K562 (cell line): ENCODE measurements at regions not wholly inside any gene's neighbourhood (a gene's known extent, or its start where the extent isn't known, plus 50 kb on each side); places are given as distances from the start of the nearest gene placed in this dataset.
A peak's percentile ranks its signal among the peaks of the same experiment; 100 is the strongest.

Experiments
- ATAC-seq: fragments of 200-7000 bp; cut with Tn5 transposase; 3 replicates; pipeline ENCODE4 v1.9.1; 2020; ENCODE audit warnings: moderate library complexity
- BruUV-seq: library from RNA; stranded (reverse); fragments of 400-500 nt; replicated peaks from 2 replicates; lab custom pipeline; 2021; lab: Mats Ljungman, UMichigan
- CTCF ChIA-PET: fragments of 300-600 bp; formaldehyde crosslinking; extraction: SDS; loops from one replicate; lab custom pipeline; 2021; ENCODE audit warnings: low intra/inter-chr PET ratio; lab: Yijun Ruan, JAX
- POLR2A ChIA-PET: fragments of 300-600, 350-650 bp; sonication (Branson Sonifier 250); formaldehyde crosslinking; extraction: SDS; loops from one replicate; lab custom pipeline; 2021; ENCODE audit warnings: antibody characterized with exemption, inconsistent platforms; lab: Yijun Ruan, JAX
- DNase-seq, 4 experiments: peaks; one replicate each; pipeline versions ENCODE4 v3.0.0 to v3.0.0-alpha.2; 2011 to 2018; ENCODE audit warnings: low spot score in 3 of 4, mixed read lengths in 3 of 4; ENCODE audit errors: extremely low read depth in 1 of 4
- FAIRE-seq: peaks from 2 replicates; lab custom pipeline; 2011; peaks lifted over from hg19 to GRCh38; lab: Jason Lieb, UNC
- H2AFZ ChIP-seq: 2 replicates; pipeline ENCODE4 v1.6.0; 2011; ENCODE audit warnings: low read depth, low read length, control low read depth, inconsistent platforms
- H3K27ac ChIP-seq: fragments of 200-600 bp; 3 replicates; pipeline ENCODE4 v1.8.0; 2011; ENCODE audit warnings: low read depth, mild to moderate bottlenecking, control low read depth, inconsistent platforms, low read length, moderate library complexity, mixed read lengths; ENCODE audit errors: extremely low read depth
- H3K27me3 ChIP-seq, 2 experiments: fragments of 300-600 bp in 1 of 2; 2 replicates in 1 of 2; 3 replicates in 1 of 2; pipeline versions ENCODE4 v1.6.0 to v1.8.0; 2011; ENCODE audit warnings: inconsistent platforms in 2 of 2, low read length in 2 of 2, mild to moderate bottlenecking in 1 of 2, mixed read lengths in 1 of 2, moderate library complexity in 1 of 2; ENCODE audit not compliant: control insufficient read depth in 2 of 2, insufficient read depth in 2 of 2
- H3K36me3 ChIP-seq: fragments of 300-600 bp; 3 replicates; pipeline ENCODE4 v1.8.0; 2011; ENCODE audit warnings: mild to moderate bottlenecking, low read length, inconsistent platforms; ENCODE audit not compliant: control insufficient read depth, insufficient read depth
- H3K4me1 ChIP-seq, 2 experiments: fragments of 200-600 bp in 1 of 2; replicated peaks in 1 of 2; 2 replicates in 1 of 2; 3 replicates in 1 of 2; pipeline versions ENCODE4 v1.5.1 to v1.8.0; 2011; ENCODE audit warnings: inconsistent platforms in 2 of 2, low read length in 2 of 2, mild to moderate bottlenecking in 1 of 2, mixed read lengths in 1 of 2, moderate library complexity in 1 of 2; ENCODE audit not compliant: control insufficient read depth in 2 of 2, insufficient read depth in 2 of 2
- H3K4me2 ChIP-seq: 2 replicates; pipeline ENCODE4 v1.6.1; 2011; ENCODE audit warnings: low read length, control low read depth, inconsistent platforms, mixed read lengths; ENCODE audit not compliant: insufficient read depth
- H3K4me3 ChIP-seq: fragments of 200-600 bp; sonication (generic), shearing (Covaris generic); 2 replicates; pipeline ENCODE4 v1.5.1; 2016; ENCODE audit warnings: control low read depth, inconsistent platforms
- H3K79me2 ChIP-seq: fragments of 200-600 bp; 3 replicates; pipeline ENCODE4 v1.8.0; 2011; ENCODE audit warnings: low read length, inconsistent platforms; ENCODE audit not compliant: control insufficient read depth, insufficient read depth
- H3K9ac ChIP-seq, 2 experiments: 2 replicates each; pipeline versions ENCODE4 v1.6.0 to v1.6.1; 2011; ENCODE audit warnings: low read depth in 2 of 2, low read length in 2 of 2, control low read depth in 1 of 2, inconsistent platforms in 1 of 2, mild to moderate bottlenecking in 1 of 2, mixed read lengths in 1 of 2; ENCODE audit not compliant: insufficient read depth in 1 of 2
- H3K9me1 ChIP-seq: one replicate; pipeline ENCODE4 v1.6.0; 2011; ENCODE audit warnings: inconsistent platforms, mild to moderate bottlenecking, low read length, moderate library complexity; ENCODE audit not compliant: control insufficient read depth, insufficient read depth
- H3K9me3 ChIP-seq: replicated peaks from 2 replicates; pipeline ENCODE4 v1.5.1; 2011; ENCODE audit warnings: low read depth, low read length, inconsistent platforms; ENCODE audit not compliant: control insufficient read depth, insufficient read depth
- H4K20me1 ChIP-seq: replicated peaks from 2 replicates; pipeline ENCODE4 v1.6.1; 2011; ENCODE audit warnings: low read length, inconsistent platforms, mixed read lengths; ENCODE audit not compliant: control insufficient read depth, insufficient read depth
- MEIS2 ChIP-seq: fragments of 450-650 bp; IDR thresholded peaks from 2 replicates; pipeline ENCODE4 v1.6.1; 2014; ENCODE audit warnings: mild to moderate bottlenecking; ENCODE audit not compliant: partially characterized antibody
- PBX2 ChIP-seq, 2 experiments: IDR thresholded peaks in 1 of 2; conservative IDR thresholded peaks in 1 of 2; 2 replicates each; pipeline ENCODE4 v1.6.1; 2016; ENCODE audit warnings: low read depth in 2 of 2, mild to moderate bottlenecking in 1 of 2, missing compliant biosample characterization in 1 of 2, missing genetic modification characterization in 1 of 2, moderate library complexity in 1 of 2
- PKNOX1 ChIP-seq: fragments of 450-650 bp; IDR thresholded peaks from 2 replicates; pipeline ENCODE4 v1.6.1; 2016
- RBM22 ChIP-seq: fragments of 200-400 bp; formaldehyde crosslinking; IDR thresholded peaks from 2 replicates; pipeline ENCODE4 v1.6.1; 2018; ENCODE audit warnings: low read length, low read depth; ENCODE audit not compliant: poor library complexity, severe bottlenecking
- SPI1 ChIP-seq: IDR thresholded peaks from 2 replicates; pipeline ENCODE4 v1.6.1; 2011; ENCODE audit warnings: low read depth, low read length, control low read depth, borderline replicate concordance
- WGBS: fragments of 100-300 bp; shearing (Covaris generic); methylation state at CpG from one replicate; pipeline ENCODE4 v1.1.6; 2016; ENCODE audit warnings: low coverage, mixed read lengths; ENCODE audit not compliant: insufficient coverage; ENCODE audit errors: missing lambda C conversion rate; 5-methylcytosine and 5-hydroxymethylcytosine counted together
- in situ Hi-C: fragments of 300-500 bp; cut with MboI; formaldehyde crosslinking; loops from 4 replicates; pipeline ENCODE4 v1.15.0; 2018; ENCODE audit warnings: inconsistent platforms, mixed read lengths
- intact Hi-C: fragments of 100-400 bp; cut with micrococcal nuclease; formaldehyde crosslinking; loops from 2 replicates; pipeline ENCODE4 v1.14.2; 2022

GRCh38 chr9:108113596-108113995 lies 624.0 kb upstream of the KLF4 start:
- Histone ChIP-seq H3K9me3 (no peaks in the 10 kb centered on the region), H3K4me2 (no peak overlapping the region), H3K9ac (no peak overlapping the region), H3K4me1 (peaks cover 0 to 31% of the 10 kb centered on the region in 2 experiments; a peak in 4 of 5 replicates), H2AFZ (peak overlapping the region; percentile 46; the same call in 1 of the 2 replicates), H3K79me2 (no peaks in the 10 kb centered on the region), H4K20me1 (no peaks in the 10 kb centered on the region), H3K27ac (no peak overlapping the region), H3K9me1 (no peaks in the 10 kb centered on the region), H3K27me3 (no peaks in the 10 kb centered on the region), H3K36me3 (no peaks in the 10 kb centered on the region), H3K4me3 (no peak overlapping the region)
- intact Hi-C loops = no loop called here
- DNase-seq (no peak), ATAC-seq (no peak; the same call in 1 of the 3 replicates), FAIRE-seq (no peak)
- POLR2A ChIA-PET = interaction anchor here (0.5 to 1.2 kb wide), 3 partner anchors 20 to 61 kb away, joined by 3 to 5 read pairs (median 3); no protein-coding TSS in a partner anchor
- no TSS peak for BruUV-seq
- WGBS = 4% methylated on average over 2 of the region's 2 CpGs
- CTCF ChIA-PET = no interaction called here
- in situ Hi-C loops = no loop called here
- TF ChIP-seq PBX2 (CRISPR knock-in tag; IDR thresholded peaks at IDR 0.05; ENCODE audit: low read depth) (no peak), PBX2 (tag; conservative IDR thresholded peaks at IDR 0.05; ENCODE audit: low read depth) (0 out of 2 replicates have a peak, but pooled peaks have one; percentile 23), MEIS2 (peak; percentile 31), RBM22 (no peak), PKNOX1 (peak; percentile 17; the same call in 1 of the 2 replicates), SPI1 (peak; percentile 66)
